HG03571 (cell line): ENCODE measurements at regions not wholly inside any gene's neighbourhood (a gene's known extent, or its start where the extent isn't known, plus 50 kb on each side); places are given as distances from the start of the nearest gene placed in this dataset.
"Not testable (repeated sequence)": the region's sequence is repeated elsewhere in the genome, so short reads cannot be mapped to it uniquely, and the experiment has no call there.

Source experiments
- ATAC-seq: cut with Tn5 transposase; IDR thresholded peaks from one replicate; pipeline ENCODE4 v1.9.1; 2021; ENCODE audit not compliant: unreplicated experiment

DNA sequence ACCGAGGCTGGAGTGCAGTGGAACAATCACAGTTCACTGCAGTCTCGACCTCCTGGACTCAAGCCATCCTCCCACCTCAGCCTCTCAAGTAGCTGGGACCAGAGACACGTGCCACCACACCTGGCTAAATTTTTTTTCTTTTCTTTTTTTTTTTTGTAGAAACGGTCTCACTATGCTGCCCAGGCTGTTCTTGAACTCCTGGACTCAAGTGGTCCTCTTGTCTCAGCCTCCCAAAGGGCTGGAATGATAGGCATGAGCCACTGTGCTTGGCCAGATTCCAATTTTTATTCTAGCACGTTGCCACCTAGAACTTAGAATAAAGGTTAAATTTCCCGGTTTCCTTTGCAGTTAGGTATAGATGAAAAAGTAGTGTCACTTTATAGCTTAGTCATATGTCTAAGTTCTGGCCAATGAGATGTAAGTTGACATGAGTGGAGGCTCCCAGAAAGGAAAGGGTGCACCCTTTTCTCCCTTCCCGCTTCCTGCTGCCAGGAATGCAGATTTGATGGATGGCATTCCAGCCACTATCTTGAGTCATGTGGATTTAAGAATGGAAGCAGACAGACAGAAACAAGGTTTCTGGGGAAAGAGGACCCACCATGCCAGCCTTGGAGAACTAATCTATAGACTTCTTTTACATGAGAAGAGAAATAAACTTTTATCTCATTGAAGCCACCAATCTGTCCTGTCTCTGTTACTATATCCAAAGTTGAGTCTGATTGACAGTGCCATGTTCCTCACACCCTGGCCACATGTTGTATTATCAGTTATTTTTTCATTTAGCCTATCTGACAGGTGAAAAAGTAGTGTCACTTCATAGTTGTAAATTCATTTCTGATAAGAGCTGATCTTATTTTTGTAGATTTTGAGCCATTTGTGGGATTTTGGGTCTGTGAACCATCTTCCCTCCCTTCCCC is 60.6 kb upstream of the NCOA3 start:
- ATAC-seq = no peak

DNA sequence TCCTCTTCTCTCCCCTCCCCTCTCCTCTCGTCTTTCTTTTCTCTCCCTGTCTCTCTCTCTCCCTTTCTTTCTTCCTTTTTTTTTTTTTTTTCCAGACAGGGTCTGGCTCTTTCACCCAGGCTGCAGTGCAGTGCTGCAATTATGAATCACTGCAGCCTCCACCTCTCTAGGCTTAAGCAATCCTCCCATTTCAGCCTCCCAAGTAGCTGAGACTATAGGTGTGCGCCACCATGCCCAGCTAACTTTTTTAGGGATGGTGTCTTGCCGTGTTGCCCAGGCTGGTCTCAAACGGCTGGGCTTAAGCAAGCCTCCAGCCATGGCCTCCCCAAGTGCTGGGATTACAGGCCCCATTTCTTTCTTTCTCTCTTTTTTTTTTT is 59.9 kb upstream of the NCOA3 start:
- ATAC-seq = no peak

GRCh38 chr20:47443060-47443459 is 58.6 kb upstream of the NCOA3 start:
- ATAC-seq = not testable (repeated sequence)

GRCh38 chr20:47444584-47444983 is 57.1 kb upstream of the NCOA3 start:
- ATAC-seq = no peak

- no peak for ATAC-seq
These were observed 56.4 kb upstream of the NCOA3 start for GRCh38 chr20:47445291-47445690.

DNA sequence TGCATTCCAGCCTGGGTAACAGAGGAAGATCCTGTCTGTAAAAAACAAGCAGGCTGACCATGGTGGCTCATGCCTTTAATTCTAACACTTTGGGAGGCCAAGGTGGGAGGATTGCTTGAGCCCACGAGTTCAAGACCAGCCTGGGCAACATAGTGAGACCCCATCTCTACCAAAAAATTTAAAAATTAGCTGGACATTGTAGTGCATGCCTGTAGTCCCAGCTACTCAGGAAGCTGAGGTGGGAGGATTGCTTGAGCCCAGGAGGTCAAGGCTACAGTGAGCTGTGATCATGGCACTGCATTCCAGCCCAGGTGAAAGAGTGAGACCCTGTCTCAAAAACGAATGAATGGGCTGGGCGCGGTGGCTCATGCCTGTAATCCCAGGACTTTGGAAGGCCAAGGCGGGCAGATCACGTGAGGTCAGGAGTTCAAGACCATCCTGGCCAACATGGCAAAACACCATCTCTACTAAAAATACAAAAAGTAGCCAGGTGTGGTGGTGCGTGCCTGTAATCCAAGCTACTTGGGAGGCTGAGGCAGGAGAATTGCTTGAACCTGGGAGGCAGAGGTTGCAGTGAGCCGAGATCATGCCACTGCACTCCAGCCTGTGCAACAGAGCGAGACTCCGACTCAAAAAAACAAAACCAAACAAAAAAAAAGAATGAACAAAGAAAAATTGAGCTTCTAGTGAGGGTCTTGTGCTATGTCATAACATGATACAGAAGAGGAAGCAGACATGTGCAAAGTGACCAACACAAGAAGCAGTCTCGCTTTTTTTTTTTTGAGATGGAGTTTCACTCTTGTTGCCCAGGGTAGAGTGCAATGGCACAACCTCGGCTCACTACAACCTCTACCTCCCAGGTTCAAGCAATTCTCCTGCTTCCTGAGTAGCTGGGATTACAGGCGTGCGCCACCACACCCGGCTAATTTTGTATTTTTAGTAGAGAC is 54.1 kb upstream of the NCOA3 start:
- not testable (repeated sequence) for ATAC-seq

- no peak for ATAC-seq
These were observed 53.3 kb upstream of the NCOA3 start for GRCh38 chr20:47448429-47448828.

DNA sequence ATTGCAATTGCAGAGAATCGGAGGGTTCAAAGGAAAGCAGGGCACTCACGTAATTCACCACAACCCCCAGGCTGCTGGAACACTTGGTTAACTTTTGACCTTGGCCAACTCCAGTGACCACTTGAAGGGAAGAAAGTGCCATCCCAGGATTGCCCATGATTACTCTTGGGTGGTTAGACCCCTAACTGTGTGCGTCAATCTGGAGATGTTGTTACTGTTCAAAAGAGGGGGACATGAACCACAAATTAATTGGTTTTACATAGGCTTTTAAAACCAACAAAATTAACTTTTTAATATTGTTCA is 50.1 kb upstream of the NCOA3 start:
- ATAC-seq = no peak
